Spleen (tissue), 11 donors: ENCODE measurements at regions not wholly inside any gene's neighbourhood (a gene's known extent, or its start where the extent isn't known, plus 50 kb on each side); places are given as distances from the start of the nearest gene placed in this dataset.

Experiments used
- DNase-seq: peaks from one replicate; pipeline ENCODE4 v3.0.0-alpha.2; 2020
- H3K27ac ChIP-seq, 8 donors: fragments of 200-600 bp; sonication (generic) in 7 of 8; 1 replicate in 4 of 8; 2 replicates in 4 of 8; pipeline versions ENCODE4 v1.5.0 to v1.8.0; 2016 to 2021; ENCODE audit warnings: inconsistent platforms in 4 of 8, mild to moderate bottlenecking in 4 of 8, moderate library complexity in 1 of 8
- H3K27me3 ChIP-seq, 7 donors: fragments of 200-600 bp; sonication (generic) in 6 of 7; replicated peaks in 1 of 7; 1 replicate in 4 of 7; 2 replicates in 3 of 7; pipeline versions ENCODE4 v1.5.0 to v1.8.0; 2016 to 2021; ENCODE audit warnings: inconsistent platforms in 3 of 7, mild to moderate bottlenecking in 1 of 7
- H3K36me3 ChIP-seq, 6 donors: fragments of 200-600 bp; sonication (generic) in 5 of 6; 1 replicate in 4 of 6; 2 replicates in 2 of 6; pipeline versions ENCODE4 v1.5.0 to v1.8.0; 2016 to 2021; ENCODE audit warnings: inconsistent platforms in 2 of 6
- H3K4me1 ChIP-seq, 6 donors: fragments of 200-600 bp; sonication (generic) in 5 of 6; 1 replicate in 3 of 6; 2 replicates in 3 of 6; pipeline versions ENCODE4 v1.5.0 to v1.8.0; 2016 to 2021; ENCODE audit warnings: inconsistent platforms in 3 of 6
- H3K4me3 ChIP-seq, 8 donors: fragments of 200-600 bp; sonication (generic) in 7 of 8; 1 replicate in 4 of 8; 2 replicates in 4 of 8; pipeline versions ENCODE4 v1.5.0 to v1.8.0; 2016 to 2021; ENCODE audit warnings: inconsistent platforms in 4 of 8, mild to moderate bottlenecking in 4 of 8, moderate library complexity in 2 of 8
- H3K9me3 ChIP-seq, 8 donors: fragments of 200-600 bp; sonication (generic) in 7 of 8; 1 replicate in 4 of 8; 2 replicates in 4 of 8; pipeline versions ENCODE4 v1.5.0 to v1.8.0; 2016 to 2021; ENCODE audit warnings: inconsistent platforms in 4 of 8
- POLR2A ChIP-seq, 3 donors: fragments of 450-650 bp; IDR thresholded peaks; one replicate each; pipeline ENCODE4 v1.5.1; 2017; ENCODE audit warnings: antibody characterized with exemption in 3 of 3, mild to moderate bottlenecking in 1 of 3
- POLR2AphosphoS5 ChIP-seq, 3 donors: sonication (generic); formaldehyde crosslinking; IDR thresholded peaks; one replicate each; pipeline ENCODE4 v1.5.1; 2017; ENCODE audit warnings: antibody characterized with exemption in 3 of 3
- WGBS, 5 donors: extraction: QIAGEN DNeasy Blood & Tissue Kit in 3 of 5; methylation state at CpG; one replicate each; pipeline versions ENCODE4 v1.1.5 to v1.1.7; 2013 to 2018; 5-methylcytosine and 5-hydroxymethylcytosine counted together
- intact Hi-C: fragments of 100-400 bp; cut with DNase I; formaldehyde crosslinking; loops from one replicate; pipeline ENCODE4 v1.15.0; 2023; ENCODE audit warnings: low total_unique reads
- TF ChIP-seq, protein P1 (sequence below), 11 experiments: fragments of 200-600 bp in 7 of 11; fragments of 450-650 bp in 4 of 11; sonication (generic) in 4 of 11; IDR thresholded peaks in 8 of 11; conservative IDR thresholded peaks in 3 of 11; 1 replicate in 7 of 11; 2 replicates in 4 of 11; pipeline versions ENCODE4 v1.4.0 to v1.8.0; 2016 to 2021; ENCODE audit warnings: antibody characterized with exemption in 11 of 11, inconsistent platforms in 4 of 11, mild to moderate bottlenecking in 1 of 11
- donor health status: healthy with polysubstance abuse.
- donor health status: DM: no; HTN: no; CAD: no; lungs with moderate emphysema.
- donor health status: DM: no; HTN: no; CAD: no.
- donor health status: Bipolar disorder and iron deficiency.
- donor health status: healthy.
- donor health status: DM: no; HTN: no; CAD: no.
- donor health status: DM: yes; HTN: yes; CAD: no.

DNA sequence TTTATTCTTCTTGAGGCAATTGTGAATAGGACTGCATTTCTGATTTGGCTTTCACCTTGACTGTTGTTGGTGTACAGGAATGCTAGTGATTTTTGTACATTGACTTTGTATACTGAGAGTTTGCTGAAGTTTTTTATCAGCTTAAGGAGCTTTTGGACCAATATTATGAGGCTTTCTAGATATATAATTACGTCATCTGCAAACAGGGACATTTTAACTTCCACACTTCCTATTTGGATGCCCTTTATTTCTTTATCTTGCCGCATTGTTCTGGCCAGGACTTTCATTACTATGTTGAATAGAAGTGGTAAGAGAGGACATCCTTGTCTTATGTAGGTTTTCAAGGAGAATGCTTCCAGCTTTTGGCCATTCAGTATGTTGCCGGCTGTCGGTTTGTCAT, 425.4 kb upstream of the CHAC2 start:
- Histone ChIP-seq H3K4me3 (no peak overlapping the region), H3K36me3 (no peaks in the 10 kb centered on the region), H3K9me3 (no peaks in the 10 kb centered on the region), H3K27me3 (no peaks in the 10 kb centered on the region), H3K4me1 (no peaks in the 10 kb centered on the region), H3K27ac (no peak overlapping the region)
- 41 to 90% (median 80%) methylated on average over 4 of the region's 4 CpGs for WGBS, 5 donors
- DNase-seq = no peak
- TF ChIP-seq, protein P1, sequence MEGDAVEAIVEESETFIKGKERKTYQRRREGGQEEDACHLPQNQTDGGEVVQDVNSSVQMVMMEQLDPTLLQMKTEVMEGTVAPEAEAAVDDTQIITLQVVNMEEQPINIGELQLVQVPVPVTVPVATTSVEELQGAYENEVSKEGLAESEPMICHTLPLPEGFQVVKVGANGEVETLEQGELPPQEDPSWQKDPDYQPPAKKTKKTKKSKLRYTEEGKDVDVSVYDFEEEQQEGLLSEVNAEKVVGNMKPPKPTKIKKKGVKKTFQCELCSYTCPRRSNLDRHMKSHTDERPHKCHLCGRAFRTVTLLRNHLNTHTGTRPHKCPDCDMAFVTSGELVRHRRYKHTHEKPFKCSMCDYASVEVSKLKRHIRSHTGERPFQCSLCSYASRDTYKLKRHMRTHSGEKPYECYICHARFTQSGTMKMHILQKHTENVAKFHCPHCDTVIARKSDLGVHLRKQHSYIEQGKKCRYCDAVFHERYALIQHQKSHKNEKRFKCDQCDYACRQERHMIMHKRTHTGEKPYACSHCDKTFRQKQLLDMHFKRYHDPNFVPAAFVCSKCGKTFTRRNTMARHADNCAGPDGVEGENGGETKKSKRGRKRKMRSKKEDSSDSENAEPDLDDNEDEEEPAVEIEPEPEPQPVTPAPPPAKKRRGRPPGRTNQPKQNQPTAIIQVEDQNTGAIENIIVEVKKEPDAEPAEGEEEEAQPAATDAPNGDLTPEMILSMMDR (IDR thresholded peaks at IDR 0.05 in 8 of 11, conservative IDR thresholded peaks at IDR 0.05 in 3 of 11) = no peak
- TF ChIP-seq POLR2AphosphoS5 (IDR thresholded peaks at IDR 0.05) = no peak
- intact Hi-C loops = no loop called here

DNA sequence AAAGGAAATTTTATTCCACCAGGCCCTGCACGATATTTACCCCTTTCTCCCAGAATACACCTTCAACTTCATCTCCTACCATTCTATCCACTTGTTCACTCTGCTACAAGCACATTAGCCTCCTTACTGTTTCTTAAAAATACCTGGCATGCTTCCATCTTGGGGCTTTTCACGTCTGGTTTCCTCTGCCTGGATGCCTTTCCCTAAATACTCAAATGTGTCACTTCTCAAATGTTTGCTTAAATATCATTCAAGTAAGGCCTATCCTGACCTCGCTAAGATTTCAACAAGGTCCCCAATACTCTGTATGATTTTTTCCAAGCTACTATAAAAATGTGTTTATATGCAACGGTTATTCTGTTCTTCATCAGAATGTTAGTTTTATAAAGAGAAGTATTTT, 433.0 kb upstream of the CHAC2 start:
- TF ChIP-seq POLR2A (IDR thresholded peaks at IDR 0.05) (no peak), POLR2AphosphoS5 (IDR thresholded peaks at IDR 0.05) (no peak)
- TF ChIP-seq, protein P1 (IDR thresholded peaks at IDR 0.05 in 8 of 11, conservative IDR thresholded peaks at IDR 0.05 in 3 of 11) = no peak
- no peaks in the 10 kb centered on the region for H3K9me3 ChIP-seq
- intact Hi-C loops = no loop called here
- no peak overlapping the region for H3K27ac ChIP-seq
- H3K27me3 ChIP-seq = no peaks in the 10 kb centered on the region
- no peak overlapping the region for H3K4me3 ChIP-seq
- DNase-seq = no peak
- no peaks in the 10 kb centered on the region for H3K36me3 ChIP-seq
- 61 to 69% (median 63%) methylated on average over 4 of the region's 4 CpGs for WGBS, 5 donors
- H3K4me1 ChIP-seq = no peaks in the 10 kb centered on the region

DNA sequence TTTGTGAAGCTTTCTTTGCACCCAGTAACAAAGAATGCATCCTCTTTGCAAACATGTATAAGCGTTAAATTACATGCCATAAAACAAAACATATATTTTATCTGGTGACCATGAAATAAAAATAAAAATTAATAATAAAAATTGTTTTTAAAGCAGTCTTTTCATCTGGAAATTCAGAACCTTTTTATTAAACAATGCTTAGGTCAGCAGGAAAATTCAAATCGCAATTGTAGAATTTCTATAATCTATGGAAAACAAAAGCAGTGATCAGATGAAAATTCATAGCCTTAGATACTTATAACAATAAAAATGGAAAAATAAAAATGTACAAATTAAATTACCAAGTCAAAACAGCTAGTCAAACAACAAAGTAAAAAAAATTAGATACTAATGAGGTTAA, 435.9 kb upstream of the CHAC2 start:
- no peaks in the 10 kb centered on the region for H3K27me3 ChIP-seq
- 46 to 100% (median 73%) methylated on average over 2 of the region's 2 CpGs for WGBS, 5 donors
- no peak for DNase-seq
- H3K9me3 ChIP-seq = no peaks in the 10 kb centered on the region
- no peak overlapping the region for H3K27ac ChIP-seq
- TF ChIP-seq POLR2A (IDR thresholded peaks at IDR 0.05) (no peak), POLR2AphosphoS5 (IDR thresholded peaks at IDR 0.05) (no peak)
- TF ChIP-seq, protein P1 (IDR thresholded peaks at IDR 0.05 in 8 of 11, conservative IDR thresholded peaks at IDR 0.05 in 3 of 11) = no peak
- no peaks in the 10 kb centered on the region for H3K36me3 ChIP-seq
- H3K4me3 ChIP-seq = no peak overlapping the region
- H3K4me1 ChIP-seq = no peaks in the 10 kb centered on the region
- intact Hi-C loops = no loop called here

DNA sequence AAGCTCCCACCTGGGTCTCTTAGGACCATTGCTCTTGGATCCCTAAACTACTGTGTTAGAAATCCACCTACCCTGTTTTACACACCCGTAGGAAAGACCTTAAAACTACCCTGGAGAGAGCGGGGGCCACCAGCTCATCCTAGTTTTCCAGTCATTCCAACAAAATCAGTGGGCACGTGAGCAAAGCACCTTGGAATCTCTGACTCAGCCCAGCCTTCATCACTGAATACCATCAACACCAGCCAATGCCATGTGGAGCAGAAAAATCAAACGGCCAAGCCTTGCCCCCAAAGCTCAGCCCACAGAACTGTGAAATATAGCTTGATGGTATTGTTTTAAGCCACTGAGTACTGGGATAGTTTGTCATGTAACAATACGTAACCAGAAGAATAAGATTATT, 449.7 kb upstream of the CHAC2 start:
- intact Hi-C loops = no loop called here

More for the DNA sequence above, 449.7 kb upstream of the CHAC2 start:
- Histone ChIP-seq H3K9me3 (peaks cover 0 to 7% (median 0%) of the 10 kb centered on the region in 8 donors), H3K36me3 (no peaks in the 10 kb centered on the region), H3K4me1 (no peaks in the 10 kb centered on the region), H3K27me3 (no peaks in the 10 kb centered on the region), H3K4me3 (no peak overlapping the region), H3K27ac (no peak overlapping the region)
- TF ChIP-seq POLR2AphosphoS5 (IDR thresholded peaks at IDR 0.05) (no peak), POLR2A (IDR thresholded peaks at IDR 0.05) (no peak)
- TF ChIP-seq, protein P1 (IDR thresholded peaks at IDR 0.05 in 8 of 11, conservative IDR thresholded peaks at IDR 0.05 in 3 of 11) = no peak
- no peak for DNase-seq
- 73 to 90% (median 75%) methylated on average over 5 of the region's 5 CpGs for WGBS, 5 donors
